ENCODE measurements at regions not wholly inside any gene's neighbourhood (a gene's known extent, or its start where the extent isn't known, plus 50 kb on each side); places are given as distances from the start of the nearest gene placed in this dataset.

GRCh38 chr10:106519376-106520030, 645.0 kb downstream of the SORCS1 start:
- Mint-ChIP-seq H3K4me1 (no peaks in the 10 kb centered on the region), H3K4me3 (no peak overlapping the region), H3K27ac (no peak overlapping the region), H3K36me3 (ENCODE audit: low read depth) (no peaks in the 10 kb centered on the region), H3K9me3 (no peaks in the 10 kb centered on the region), H3K27me3 (ENCODE audit: insufficient read depth, low read depth, poor library complexity) (no peaks in the 10 kb centered on the region)
- no peak overlapping the region for H3K4me3 ChIP-seq
- no peaks in the 10 kb centered on the region for H3F3A ChIP-seq (replicated peaks; ENCODE audit: low read depth)
- H3K27ac ChIP-seq (ENCODE audit: low read depth) = no peak overlapping the region
- H4K20me1 ChIP-seq (replicated peaks; ENCODE audit: insufficient read depth) = no peaks in the 10 kb centered on the region
- no peaks in the 10 kb centered on the region for H3K79me2 ChIP-seq (replicated peaks; ENCODE audit: insufficient read depth)
- H3K4me1 ChIP-seq (ENCODE audit: insufficient read depth) = no peaks in the 10 kb centered on the region
- no peaks in the 10 kb centered on the region for H3K36me3 ChIP-seq (ENCODE audit: insufficient read depth)
- H2AFZ ChIP-seq = no peak overlapping the region
- DNase-seq (ENCODE audit: low spot score) = no peak
- ATAC-seq = no peak
- H3K4me2 ChIP-seq = no peak overlapping the region
- TF ChIP-seq ETS1 (IDR thresholded peaks at IDR 0.05) (no peak), ZNF462 (CRISPR knock-in tag; IDR thresholded peaks at IDR 0.05) (no peak), REST (IDR thresholded peaks at IDR 0.05; ENCODE audit: unreplicated experiment) (no peak), EZH2phosphoT487 (IDR thresholded peaks at IDR 0.05; ENCODE audit: unreplicated experiment) (no peak), STAT1 (IDR thresholded peaks at IDR 0.05; ENCODE audit: unreplicated experiment) (no peak), ZNF331 (CRISPR knock-in tag; IDR thresholded peaks at IDR 0.05; ENCODE audit: low read depth) (no peak), EZH2 (IDR thresholded peaks at IDR 0.05; ENCODE audit: low read depth, unreplicated experiment) (no peak), CREB1 (CRISPR knock-in tag; IDR thresholded peaks at IDR 0.05; ENCODE audit: low read depth) (no peak)
- no peaks in the 10 kb centered on the region for H3K9me2 ChIP-seq (ENCODE audit: insufficient read depth)
- no peaks in the 10 kb centered on the region for H3K27me3 ChIP-seq (ENCODE audit: insufficient read depth)

All from GM23338 (cell line).